ENCODE measurements at regions not wholly inside any gene's neighbourhood (a gene's known extent, or its start where the extent isn't known, plus 50 kb on each side); places are given as distances from the start of the nearest gene placed in this dataset.

DNA sequence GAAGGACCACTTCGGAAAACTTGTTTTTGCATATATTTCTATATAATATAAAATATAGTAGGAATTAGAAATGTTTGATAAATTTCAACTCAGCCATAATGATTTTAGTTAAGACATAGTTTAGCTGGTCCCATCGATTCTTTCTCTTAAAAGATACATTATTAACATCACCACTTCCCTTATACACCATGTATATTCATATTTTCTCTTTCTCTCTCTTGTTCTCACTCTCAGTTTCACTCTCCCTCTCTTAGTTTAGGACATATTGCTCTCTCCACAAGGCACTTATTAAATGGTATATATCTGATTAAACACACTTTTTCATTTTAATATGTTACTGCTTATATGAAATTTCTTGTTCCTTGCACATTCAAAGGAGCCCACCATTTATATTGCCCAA, 90.1 kb upstream of the RASEF start:
- intact Hi-C loops (cut with micrococcal nuclease; ENCODE audit: unreplicated experiment): no loop called here
- RAD21 ChIA-PET (ENCODE audit: unreplicated experiment): no interaction called here
- H3K27me3 ChIP-seq (replicated peaks in 1 of 2; ENCODE audit: control insufficient read depth in 2 of 2, insufficient read depth in 2 of 2, low read length in 1 of 2): no peaks in the 10 kb centered on the region
- H3K36me3 ChIP-seq (ENCODE audit: control insufficient read depth in 2 of 2, insufficient read depth in 2 of 2, low read length in 1 of 2): no peaks in the 10 kb centered on the region
- peaks cover 12% of the 10 kb centered on the region for H3K4me1 ChIP-seq (ENCODE audit: control insufficient read depth, insufficient read depth, low read length)
- in situ Hi-C loops (cut with MboI): no loop called here
- H3K4me2 ChIP-seq (ENCODE audit: control insufficient read depth, insufficient read depth): no peak overlapping the region
- H3K27ac ChIP-seq (ENCODE audit: control insufficient read depth, insufficient read depth): no peak overlapping the region
- no peaks in the 10 kb centered on the region for H4K20me1 ChIP-seq (ENCODE audit: control insufficient read depth, insufficient read depth)
- 53% methylated on average over 2 of the region's 2 CpGs for WGBS (ENCODE audit: insufficient coverage, insufficient replicate concordance, low lambda C conversion rate, missing lambda C conversion rate)
- H3K9ac ChIP-seq (ENCODE audit: control insufficient read depth, insufficient read depth, low read length): no peak overlapping the region
- POLR2A ChIA-PET: no interaction called here
- H2AFZ ChIP-seq (ENCODE audit: control insufficient read depth, low read depth, low read length): no peak overlapping the region
- CTCF ChIA-PET: no interaction called here
- SMC1A ChIA-PET (ENCODE audit: uncharacterized antibody, unreplicated experiment): no interaction called here
- no TSS peak for BruUV-seq (replicated peaks)
- FAIRE-seq (no peak), DNase-seq (ENCODE audit: low read depth, low spot score) (no peak), ATAC-seq (peak; percentile 41; the same call in 1 of the 3 replicates)
- H3K9me3 ChIP-seq (replicated peaks; ENCODE audit: control insufficient read depth, insufficient read depth, low read length): no peaks in the 10 kb centered on the region
- no peaks in the 10 kb centered on the region for H3K79me2 ChIP-seq (ENCODE audit: control insufficient read depth, insufficient read depth, low read length)
- TF ChIP-seq SMARCA5 (IDR thresholded peaks at IDR 0.05): no peak
- TF ChIP-seq CHD2 (IDR thresholded peaks at IDR 0.05; ENCODE audit: borderline replicate concordance, low read depth, low read length): no peak
- TF ChIP-seq, protein P1, sequence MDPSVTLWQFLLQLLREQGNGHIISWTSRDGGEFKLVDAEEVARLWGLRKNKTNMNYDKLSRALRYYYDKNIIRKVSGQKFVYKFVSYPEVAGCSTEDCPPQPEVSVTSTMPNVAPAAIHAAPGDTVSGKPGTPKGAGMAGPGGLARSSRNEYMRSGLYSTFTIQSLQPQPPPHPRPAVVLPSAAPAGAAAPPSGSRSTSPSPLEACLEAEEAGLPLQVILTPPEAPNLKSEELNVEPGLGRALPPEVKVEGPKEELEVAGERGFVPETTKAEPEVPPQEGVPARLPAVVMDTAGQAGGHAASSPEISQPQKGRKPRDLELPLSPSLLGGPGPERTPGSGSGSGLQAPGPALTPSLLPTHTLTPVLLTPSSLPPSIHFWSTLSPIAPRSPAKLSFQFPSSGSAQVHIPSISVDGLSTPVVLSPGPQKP (IDR thresholded peaks at IDR 0.05; ENCODE audit: low read depth, low read length): no peak
- TF ChIP-seq CREM (IDR thresholded peaks at IDR 0.05; ENCODE audit: low read depth): no peak
- TF ChIP-seq TBL1XR1 (IDR thresholded peaks at IDR 0.05; ENCODE audit: low read depth, low read length): no peak
- no peak for TF ChIP-seq NFYB (IDR thresholded peaks at IDR 0.05; ENCODE audit: insufficient read depth, low read depth, low read length)
- no peak for TF ChIP-seq PAX8 (IDR thresholded peaks at IDR 0.05)
- H3K4me3 ChIP-seq: no peak overlapping the region

DNA sequence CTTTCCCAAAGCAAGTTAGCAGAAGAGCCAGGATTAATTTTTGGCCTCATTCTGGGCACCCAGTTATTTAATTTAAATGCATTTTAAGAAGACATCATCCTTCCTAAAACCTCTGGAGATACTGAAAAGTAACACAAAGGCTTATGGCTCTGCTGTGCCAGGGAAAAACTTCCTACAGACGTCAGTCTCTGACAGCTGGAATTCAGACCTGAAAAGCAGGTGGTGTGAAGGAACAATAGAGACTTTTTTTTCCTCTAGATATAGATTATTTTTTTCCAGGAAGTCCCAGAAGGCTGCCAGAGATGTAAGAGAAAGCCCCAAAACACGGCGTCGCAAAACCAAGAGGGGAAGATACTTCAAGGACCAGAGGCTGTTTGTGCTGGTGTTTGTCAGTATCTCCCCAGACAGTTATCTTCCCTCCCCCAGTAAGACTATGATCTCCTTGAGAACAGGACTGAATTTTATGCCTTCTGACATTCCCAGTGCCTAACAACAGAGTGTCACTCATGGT, 88.7 kb upstream of the RASEF start:
- H3K27ac ChIP-seq (ENCODE audit: control insufficient read depth, insufficient read depth): no peak overlapping the region
- H3K4me1 ChIP-seq (ENCODE audit: control insufficient read depth, insufficient read depth, low read length): peaks cover 12% of the 10 kb centered on the region
- no peak overlapping the region for H3K4me3 ChIP-seq
- H3K9ac ChIP-seq (ENCODE audit: control insufficient read depth, insufficient read depth, low read length): no peak overlapping the region
- intact Hi-C loops (cut with micrococcal nuclease; ENCODE audit: unreplicated experiment) (no loop called here), in situ Hi-C loops (cut with MboI) (no loop called here)
- no peaks in the 10 kb centered on the region for H3K79me2 ChIP-seq (ENCODE audit: control insufficient read depth, insufficient read depth, low read length)
- H3K9me3 ChIP-seq (replicated peaks; ENCODE audit: control insufficient read depth, insufficient read depth, low read length): no peaks in the 10 kb centered on the region
- BruUV-seq (replicated peaks): no TSS peak
- no peaks in the 10 kb centered on the region for H4K20me1 ChIP-seq (ENCODE audit: control insufficient read depth, insufficient read depth)
- POLR2A ChIA-PET: no interaction called here
- SMC1A ChIA-PET (ENCODE audit: uncharacterized antibody, unreplicated experiment): no interaction called here
- H3K4me2 ChIP-seq (ENCODE audit: control insufficient read depth, insufficient read depth): no peak overlapping the region
- ATAC-seq (no peak), FAIRE-seq (no peak), DNase-seq (ENCODE audit: low read depth, low spot score) (no peak)
- no peaks in the 10 kb centered on the region for H3K27me3 ChIP-seq (replicated peaks in 1 of 2; ENCODE audit: control insufficient read depth in 2 of 2, insufficient read depth in 2 of 2, low read length in 1 of 2)
- RAD21 ChIA-PET (ENCODE audit: unreplicated experiment): no interaction called here
- no peaks in the 10 kb centered on the region for H3K36me3 ChIP-seq (ENCODE audit: control insufficient read depth in 2 of 2, insufficient read depth in 2 of 2, low read length in 1 of 2)
- CTCF ChIA-PET: no interaction called here
- WGBS (ENCODE audit: insufficient coverage, insufficient replicate concordance, low lambda C conversion rate, missing lambda C conversion rate): 48% methylated on average over 4 of the region's 4 CpGs
- no peak overlapping the region for H2AFZ ChIP-seq (ENCODE audit: control insufficient read depth, low read depth, low read length)
- TF ChIP-seq, protein P2, sequence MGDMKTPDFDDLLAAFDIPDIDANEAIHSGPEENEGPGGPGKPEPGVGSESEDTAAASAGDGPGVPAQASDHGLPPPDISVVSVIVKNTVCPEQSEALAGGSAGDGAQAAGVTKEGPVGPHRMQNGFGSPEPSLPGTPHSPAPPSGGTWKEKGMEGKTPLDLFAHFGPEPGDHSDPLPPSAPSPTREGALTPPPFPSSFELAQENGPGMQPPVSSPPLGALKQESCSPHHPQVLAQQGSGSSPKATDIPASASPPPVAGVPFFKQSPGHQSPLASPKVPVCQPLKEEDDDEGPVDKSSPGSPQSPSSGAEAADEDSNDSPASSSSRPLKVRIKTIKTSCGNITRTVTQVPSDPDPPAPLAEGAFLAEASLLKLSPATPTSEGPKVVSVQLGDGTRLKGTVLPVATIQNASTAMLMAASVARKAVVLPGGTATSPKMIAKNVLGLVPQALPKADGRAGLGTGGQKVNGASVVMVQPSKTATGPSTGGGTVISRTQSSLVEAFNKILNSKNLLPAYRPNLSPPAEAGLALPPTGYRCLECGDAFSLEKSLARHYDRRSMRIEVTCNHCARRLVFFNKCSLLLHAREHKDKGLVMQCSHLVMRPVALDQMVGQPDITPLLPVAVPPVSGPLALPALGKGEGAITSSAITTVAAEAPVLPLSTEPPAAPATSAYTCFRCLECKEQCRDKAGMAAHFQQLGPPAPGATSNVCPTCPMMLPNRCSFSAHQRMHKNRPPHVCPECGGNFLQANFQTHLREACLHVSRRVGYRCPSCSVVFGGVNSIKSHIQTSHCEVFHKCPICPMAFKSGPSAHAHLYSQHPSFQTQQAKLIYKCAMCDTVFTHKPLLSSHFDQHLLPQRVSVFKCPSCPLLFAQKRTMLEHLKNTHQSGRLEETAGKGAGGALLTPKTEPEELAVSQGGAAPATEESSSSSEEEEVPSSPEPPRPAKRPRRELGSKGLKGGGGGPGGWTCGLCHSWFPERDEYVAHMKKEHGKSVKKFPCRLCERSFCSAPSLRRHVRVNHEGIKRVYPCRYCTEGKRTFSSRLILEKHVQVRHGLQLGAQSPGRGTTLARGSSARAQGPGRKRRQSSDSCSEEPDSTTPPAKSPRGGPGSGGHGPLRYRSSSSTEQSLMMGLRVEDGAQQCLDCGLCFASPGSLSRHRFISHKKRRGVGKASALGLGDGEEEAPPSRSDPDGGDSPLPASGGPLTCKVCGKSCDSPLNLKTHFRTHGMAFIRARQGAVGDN (IDR thresholded peaks at IDR 0.05): no peak
- no peak for TF ChIP-seq STAT1 (conservative IDR thresholded peaks at IDR 0.05)
- no peak for TF ChIP-seq SIN3A (IDR thresholded peaks at IDR 0.05; ENCODE audit: low read depth, low read length)
- no peak for TF ChIP-seq NR2C2 (IDR thresholded peaks at IDR 0.05; ENCODE audit: borderline replicate concordance, control insufficient read depth, insufficient read length, low read depth)
- no peak for TF ChIP-seq CREM (IDR thresholded peaks at IDR 0.05; ENCODE audit: low read depth)
- TF ChIP-seq SMAD5 (IDR thresholded peaks at IDR 0.05; ENCODE audit: low read depth): no peak

Data from GM12878 (cell line).